SK-N-SH (cell line): ENCODE measurements at regions not wholly inside any gene's neighbourhood (a gene's known extent, or its start where the extent isn't known, plus 50 kb on each side); places are given as distances from the start of the nearest gene placed in this dataset.

ENCODE experiments used
- MXI1 ChIP-seq: IDR thresholded peaks from 2 replicates; pipeline ENCODE4 v1.6.1; 2012; ENCODE audit warnings: mild to moderate bottlenecking, low read depth, low read length, improper control_type of control experiment
- RFX5 ChIP-seq: IDR thresholded peaks from 2 replicates; pipeline ENCODE4 v1.6.1; 2012; ENCODE audit warnings: mild to moderate bottlenecking, improper control_type of control experiment, low read length

DNA sequence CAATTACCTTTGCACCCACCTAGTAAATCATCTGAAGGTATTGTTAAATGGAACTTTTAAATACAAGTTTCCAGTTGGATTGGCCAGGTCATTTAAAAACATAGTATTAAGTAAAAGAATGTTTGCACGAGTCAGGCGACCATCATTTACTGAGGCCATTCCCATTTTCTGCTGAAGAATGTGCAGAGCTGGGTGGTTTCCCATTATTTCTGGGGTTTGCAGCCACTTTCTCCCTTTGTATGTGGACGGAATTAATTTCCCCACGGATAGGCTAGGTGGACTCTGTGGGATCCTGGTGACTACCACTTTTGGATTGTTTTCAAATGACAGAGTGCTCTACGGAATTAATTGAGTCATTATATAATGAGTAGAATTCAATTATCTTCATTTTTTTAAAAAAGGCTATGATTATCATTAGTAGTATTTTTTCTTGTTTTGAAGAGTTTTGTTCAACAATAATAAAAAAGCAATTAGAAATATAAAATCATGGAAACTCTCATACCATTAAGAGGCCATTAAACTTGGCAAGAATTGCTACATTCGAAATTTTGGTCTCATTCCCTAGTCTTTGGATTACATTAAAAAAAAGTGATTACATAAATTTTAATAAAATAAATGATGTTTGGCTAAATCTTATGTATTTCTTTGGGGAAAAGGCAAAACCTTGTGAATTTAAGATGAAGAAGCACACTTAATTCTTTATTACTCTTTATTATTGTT is 120.4 kb upstream of the FZD8 start:
- TF ChIP-seq MXI1 (no peak), RFX5 (no peak)
